ENCODE measurements at regions not wholly inside any gene's neighbourhood (a gene's known extent, or its start where the extent isn't known, plus 50 kb on each side); places are given as distances from the start of the nearest gene placed in this dataset.

- no peak for TF ChIP-seq CTCF (IDR thresholded peaks at IDR 0.05)
- no peak for TF ChIP-seq POLR2A (IDR thresholded peaks at IDR 0.05)
These were observed 105.5 kb upstream of the FAM204A start for GRCh38 chr10:118447478-118448270.

All from Peyer's patch (tissue), 4 donors.